Spleen (tissue), 11 donors: ENCODE measurements at regions not wholly inside any gene's neighbourhood (a gene's known extent, or its start where the extent isn't known, plus 50 kb on each side); places are given as distances from the start of the nearest gene placed in this dataset.

Experiments
- DNase-seq: peaks from one replicate; pipeline ENCODE4 v3.0.0-alpha.2; 2020
- H3K27ac ChIP-seq, 8 donors: fragments of 200-600 bp; sonication (generic) in 7 of 8; 1 replicate in 4 of 8; 2 replicates in 4 of 8; pipeline versions ENCODE4 v1.5.0 to v1.8.0; 2016 to 2021; ENCODE audit warnings: inconsistent platforms in 4 of 8, mild to moderate bottlenecking in 4 of 8, moderate library complexity in 1 of 8
- H3K27me3 ChIP-seq, 7 donors: fragments of 200-600 bp; sonication (generic) in 6 of 7; replicated peaks in 1 of 7; 1 replicate in 4 of 7; 2 replicates in 3 of 7; pipeline versions ENCODE4 v1.5.0 to v1.8.0; 2016 to 2021; ENCODE audit warnings: inconsistent platforms in 3 of 7, mild to moderate bottlenecking in 1 of 7
- H3K36me3 ChIP-seq, 6 donors: fragments of 200-600 bp; sonication (generic) in 5 of 6; 1 replicate in 4 of 6; 2 replicates in 2 of 6; pipeline versions ENCODE4 v1.5.0 to v1.8.0; 2016 to 2021; ENCODE audit warnings: inconsistent platforms in 2 of 6
- H3K4me1 ChIP-seq, 6 donors: fragments of 200-600 bp; sonication (generic) in 5 of 6; 1 replicate in 3 of 6; 2 replicates in 3 of 6; pipeline versions ENCODE4 v1.5.0 to v1.8.0; 2016 to 2021; ENCODE audit warnings: inconsistent platforms in 3 of 6
- H3K4me3 ChIP-seq, 8 donors: fragments of 200-600 bp; sonication (generic) in 7 of 8; 1 replicate in 4 of 8; 2 replicates in 4 of 8; pipeline versions ENCODE4 v1.5.0 to v1.8.0; 2016 to 2021; ENCODE audit warnings: inconsistent platforms in 4 of 8, mild to moderate bottlenecking in 4 of 8, moderate library complexity in 2 of 8
- H3K9me3 ChIP-seq, 8 donors: fragments of 200-600 bp; sonication (generic) in 7 of 8; 1 replicate in 4 of 8; 2 replicates in 4 of 8; pipeline versions ENCODE4 v1.5.0 to v1.8.0; 2016 to 2021; ENCODE audit warnings: inconsistent platforms in 4 of 8
- CTCF ChIP-seq, 11 experiments: fragments of 200-600 bp in 7 of 11; fragments of 450-650 bp in 4 of 11; sonication (generic) in 4 of 11; IDR thresholded peaks in 8 of 11; conservative IDR thresholded peaks in 3 of 11; 1 replicate in 7 of 11; 2 replicates in 4 of 11; pipeline versions ENCODE4 v1.4.0 to v1.8.0; 2016 to 2021; ENCODE audit warnings: antibody characterized with exemption in 11 of 11, inconsistent platforms in 4 of 11, mild to moderate bottlenecking in 1 of 11
- POLR2A ChIP-seq, 3 donors: fragments of 450-650 bp; IDR thresholded peaks; one replicate each; pipeline ENCODE4 v1.5.1; 2017; ENCODE audit warnings: antibody characterized with exemption in 3 of 3, mild to moderate bottlenecking in 1 of 3
- POLR2AphosphoS5 ChIP-seq, 3 donors: sonication (generic); formaldehyde crosslinking; IDR thresholded peaks; one replicate each; pipeline ENCODE4 v1.5.1; 2017; ENCODE audit warnings: antibody characterized with exemption in 3 of 3
- WGBS, 5 donors: extraction: QIAGEN DNeasy Blood & Tissue Kit in 3 of 5; methylation state at CpG; one replicate each; pipeline versions ENCODE4 v1.1.5 to v1.1.7; 2013 to 2018; 5-methylcytosine and 5-hydroxymethylcytosine counted together
- intact Hi-C: fragments of 100-400 bp; cut with DNase I; formaldehyde crosslinking; loops from one replicate; pipeline ENCODE4 v1.15.0; 2023; ENCODE audit warnings: low total_unique reads
- donor health status: healthy with polysubstance abuse.
- donor health status: DM: no; HTN: no; CAD: no; lungs with moderate emphysema.
- donor health status: DM: no; HTN: no; CAD: no.
- donor health status: Bipolar disorder and iron deficiency.
- donor health status: healthy.
- donor health status: DM: no; HTN: no; CAD: no.
- donor health status: DM: yes; HTN: yes; CAD: no.

DNA sequence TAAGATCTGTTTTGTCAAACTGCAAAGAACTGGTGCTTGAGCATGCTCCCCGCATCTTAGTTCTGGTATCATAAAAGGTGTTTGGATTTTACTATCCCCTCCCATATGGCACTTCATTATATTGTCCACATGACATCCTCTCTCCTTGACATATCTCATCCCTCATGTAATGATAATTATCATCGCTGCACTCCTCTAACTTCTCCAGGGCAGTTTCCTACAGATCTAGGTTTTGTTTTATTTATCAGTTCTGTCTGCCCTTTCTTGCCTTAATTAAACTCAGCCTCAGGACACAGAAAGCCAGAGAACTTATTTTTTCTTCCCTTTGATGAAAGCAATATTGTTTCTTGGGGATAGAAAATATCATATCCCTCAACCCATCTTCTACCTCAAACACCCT is 129.6 kb upstream of the DDX18 start:
- Histone ChIP-seq H3K4me3 (no peak overlapping the region), H3K4me1 (no peaks in the 10 kb centered on the region), H3K27me3 (no peaks in the 10 kb centered on the region), H3K36me3 (no peaks in the 10 kb centered on the region), H3K9me3 (no peaks in the 10 kb centered on the region), H3K27ac (no peak overlapping the region)
- no peak for DNase-seq
- WGBS, 5 donors, result 82 to 97% (median 92%) methylated on average over 2 of the region's 2 CpGs
- TF ChIP-seq CTCF (IDR thresholded peaks at IDR 0.05 in 8 of 11, conservative IDR thresholded peaks at IDR 0.05 in 3 of 11) (no peak), POLR2A (IDR thresholded peaks at IDR 0.05) (no peak), POLR2AphosphoS5 (IDR thresholded peaks at IDR 0.05) (no peak)
- intact Hi-C loops, result no loop called here

- H3K9me3 ChIP-seq, result no peaks in the 10 kb centered on the region
- no peak for DNase-seq
- H3K4me1 ChIP-seq, result no peaks in the 10 kb centered on the region
- intact Hi-C loops, result no loop called here
- no peaks in the 10 kb centered on the region for H3K27me3 ChIP-seq
- no peak overlapping the region for H3K4me3 ChIP-seq
- H3K36me3 ChIP-seq, result no peaks in the 10 kb centered on the region
- WGBS, 5 donors, result 55 to 80% (median 69%) methylated on average over 1 of the region's 1 CpG
- no peak overlapping the region for H3K27ac ChIP-seq
- TF ChIP-seq POLR2A (IDR thresholded peaks at IDR 0.05) (no peak), POLR2AphosphoS5 (IDR thresholded peaks at IDR 0.05) (no peak)
Measured at GRCh38 chr2:117686699-117687098, 127.8 kb upstream of the DDX18 start.

- TF ChIP-seq POLR2A (IDR thresholded peaks at IDR 0.05) (no peak), POLR2AphosphoS5 (IDR thresholded peaks at IDR 0.05) (no peak), CTCF (IDR thresholded peaks at IDR 0.05 in 8 of 11, conservative IDR thresholded peaks at IDR 0.05 in 3 of 11) (no peak)
- WGBS, 5 donors, result 64 to 67% (median 66%) methylated on average over 2 of the region's 2 CpGs
- H3K27ac ChIP-seq, result no peak overlapping the region
Measured at GRCh38 chr2:117691595-117691994, 122.9 kb upstream of the DDX18 start.

DNA sequence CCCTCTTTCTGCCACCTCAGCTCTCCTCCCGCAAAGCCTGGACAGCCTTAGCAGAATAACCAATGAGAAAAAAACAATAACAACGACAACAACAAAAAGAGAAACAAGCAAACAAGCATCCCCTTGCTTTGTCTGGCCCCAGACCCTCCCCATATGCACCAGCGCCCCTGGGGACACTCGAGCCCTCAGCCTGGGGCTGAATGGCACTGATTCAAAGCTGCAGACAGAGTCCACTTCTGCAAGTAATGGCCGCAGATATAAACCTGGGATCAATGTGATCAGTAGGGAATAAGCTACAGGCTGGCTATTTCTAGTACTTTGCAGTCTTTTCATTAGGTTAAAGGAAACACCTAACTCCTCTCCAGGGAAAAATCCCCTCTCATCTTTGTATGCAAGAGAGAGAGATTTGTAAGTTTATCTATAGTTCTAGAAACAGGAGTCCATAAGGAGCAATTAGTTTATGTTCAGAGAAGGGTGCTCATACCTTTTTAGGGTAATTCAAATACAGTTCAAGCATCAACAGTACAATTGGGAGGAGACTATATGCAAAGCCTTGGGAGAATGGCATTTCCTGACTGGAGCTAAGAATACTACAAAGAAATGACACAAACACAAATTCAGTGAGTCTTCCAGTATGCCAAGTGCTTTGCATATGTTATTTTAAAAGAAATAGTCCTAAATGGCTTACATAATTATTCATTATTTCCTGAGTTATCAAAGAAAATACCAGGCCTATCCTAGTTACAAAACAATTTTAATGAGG is 122.3 kb upstream of the DDX18 start:
- no peak overlapping the region for H3K27ac ChIP-seq
- DNase-seq, result no peak
- 67 to 82% (median 72%) methylated on average over 5 of the region's 5 CpGs for WGBS, 5 donors

More at GRCh38 chr2:117691595-117691994, 122.9 kb upstream of the DDX18 start:
- intact Hi-C loops, result no loop called here
- Histone ChIP-seq H3K36me3 (no peaks in the 10 kb centered on the region), H3K4me1 (no peaks in the 10 kb centered on the region), H3K4me3 (no peak overlapping the region), H3K9me3 (no peaks in the 10 kb centered on the region), H3K27me3 (peaks cover 0 to 3% (median 0%) of the 10 kb centered on the region in 7 donors)
- DNase-seq, result no peak

More for the DNA sequence above, 122.3 kb upstream of the DDX18 start:
- H3K4me3 ChIP-seq, result no peak overlapping the region
- intact Hi-C loops, result no loop called here
- no peaks in the 10 kb centered on the region for H3K36me3 ChIP-seq
- H3K9me3 ChIP-seq, result no peaks in the 10 kb centered on the region
- H3K27me3 ChIP-seq, result peaks cover 0 to 3% (median 0%) of the 10 kb centered on the region in 7 donors
- TF ChIP-seq POLR2AphosphoS5 (IDR thresholded peaks at IDR 0.05) (no peak), CTCF (IDR thresholded peaks at IDR 0.05 in 8 of 11, conservative IDR thresholded peaks at IDR 0.05 in 3 of 11) (no peak), POLR2A (IDR thresholded peaks at IDR 0.05) (no peak)
- no peaks in the 10 kb centered on the region for H3K4me1 ChIP-seq
